ENCODE measurements at regions not wholly inside any gene's neighbourhood (a gene's known extent, or its start where the extent isn't known, plus 50 kb on each side); places are given as distances from the start of the nearest gene placed in this dataset.

DNA sequence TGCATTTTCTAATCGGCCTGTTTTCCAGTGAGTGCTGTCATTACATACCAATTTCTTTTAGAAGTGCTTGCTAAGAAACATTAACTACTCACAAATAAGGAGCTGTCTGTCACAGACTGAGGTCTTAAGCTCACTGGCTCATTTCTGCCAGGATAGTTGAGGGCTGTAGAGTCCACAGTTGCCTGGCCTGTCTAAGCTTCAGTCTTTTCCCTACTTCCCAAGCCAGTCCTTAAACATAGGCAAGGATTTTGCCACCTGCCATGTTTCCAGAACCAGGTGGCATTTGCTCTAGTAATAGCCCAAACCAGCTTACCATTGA is 84.7 kb downstream of the LINC00237 start:
- TF ChIP-seq POLR2AphosphoS5 (IDR thresholded peaks at IDR 0.05; ENCODE audit: low read depth, low read length) = no peak
- no peak for TF ChIP-seq SIN3A (IDR thresholded peaks at IDR 0.05; ENCODE audit: borderline replicate concordance, insufficient read depth, low read depth, low read length)
- no peak for TF ChIP-seq TCF7L2 (IDR thresholded peaks at IDR 0.05; ENCODE audit: low read depth, low read length)
- TF ChIP-seq, protein P1, sequence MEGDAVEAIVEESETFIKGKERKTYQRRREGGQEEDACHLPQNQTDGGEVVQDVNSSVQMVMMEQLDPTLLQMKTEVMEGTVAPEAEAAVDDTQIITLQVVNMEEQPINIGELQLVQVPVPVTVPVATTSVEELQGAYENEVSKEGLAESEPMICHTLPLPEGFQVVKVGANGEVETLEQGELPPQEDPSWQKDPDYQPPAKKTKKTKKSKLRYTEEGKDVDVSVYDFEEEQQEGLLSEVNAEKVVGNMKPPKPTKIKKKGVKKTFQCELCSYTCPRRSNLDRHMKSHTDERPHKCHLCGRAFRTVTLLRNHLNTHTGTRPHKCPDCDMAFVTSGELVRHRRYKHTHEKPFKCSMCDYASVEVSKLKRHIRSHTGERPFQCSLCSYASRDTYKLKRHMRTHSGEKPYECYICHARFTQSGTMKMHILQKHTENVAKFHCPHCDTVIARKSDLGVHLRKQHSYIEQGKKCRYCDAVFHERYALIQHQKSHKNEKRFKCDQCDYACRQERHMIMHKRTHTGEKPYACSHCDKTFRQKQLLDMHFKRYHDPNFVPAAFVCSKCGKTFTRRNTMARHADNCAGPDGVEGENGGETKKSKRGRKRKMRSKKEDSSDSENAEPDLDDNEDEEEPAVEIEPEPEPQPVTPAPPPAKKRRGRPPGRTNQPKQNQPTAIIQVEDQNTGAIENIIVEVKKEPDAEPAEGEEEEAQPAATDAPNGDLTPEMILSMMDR (IDR thresholded peaks at IDR 0.05) = no peak
- TF ChIP-seq, protein P2, sequence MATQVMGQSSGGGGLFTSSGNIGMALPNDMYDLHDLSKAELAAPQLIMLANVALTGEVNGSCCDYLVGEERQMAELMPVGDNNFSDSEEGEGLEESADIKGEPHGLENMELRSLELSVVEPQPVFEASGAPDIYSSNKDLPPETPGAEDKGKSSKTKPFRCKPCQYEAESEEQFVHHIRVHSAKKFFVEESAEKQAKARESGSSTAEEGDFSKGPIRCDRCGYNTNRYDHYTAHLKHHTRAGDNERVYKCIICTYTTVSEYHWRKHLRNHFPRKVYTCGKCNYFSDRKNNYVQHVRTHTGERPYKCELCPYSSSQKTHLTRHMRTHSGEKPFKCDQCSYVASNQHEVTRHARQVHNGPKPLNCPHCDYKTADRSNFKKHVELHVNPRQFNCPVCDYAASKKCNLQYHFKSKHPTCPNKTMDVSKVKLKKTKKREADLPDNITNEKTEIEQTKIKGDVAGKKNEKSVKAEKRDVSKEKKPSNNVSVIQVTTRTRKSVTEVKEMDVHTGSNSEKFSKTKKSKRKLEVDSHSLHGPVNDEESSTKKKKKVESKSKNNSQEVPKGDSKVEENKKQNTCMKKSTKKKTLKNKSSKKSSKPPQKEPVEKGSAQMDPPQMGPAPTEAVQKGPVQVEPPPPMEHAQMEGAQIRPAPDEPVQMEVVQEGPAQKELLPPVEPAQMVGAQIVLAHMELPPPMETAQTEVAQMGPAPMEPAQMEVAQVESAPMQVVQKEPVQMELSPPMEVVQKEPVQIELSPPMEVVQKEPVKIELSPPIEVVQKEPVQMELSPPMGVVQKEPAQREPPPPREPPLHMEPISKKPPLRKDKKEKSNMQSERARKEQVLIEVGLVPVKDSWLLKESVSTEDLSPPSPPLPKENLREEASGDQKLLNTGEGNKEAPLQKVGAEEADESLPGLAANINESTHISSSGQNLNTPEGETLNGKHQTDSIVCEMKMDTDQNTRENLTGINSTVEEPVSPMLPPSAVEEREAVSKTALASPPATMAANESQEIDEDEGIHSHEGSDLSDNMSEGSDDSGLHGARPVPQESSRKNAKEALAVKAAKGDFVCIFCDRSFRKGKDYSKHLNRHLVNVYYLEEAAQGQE (IDR thresholded peaks at IDR 0.05; ENCODE audit: insufficient read depth in 1 of 2, low read depth in 2 of 2, low read length in 1 of 2) = no peak
- no TSS peak for BruUV-seq (replicated peaks)
- in situ Hi-C loops (cut with HindIII; ENCODE audit: low pct_unique_long_range_greater_than_20kb, low sequenced_read_pairs) (no loop called here), intact Hi-C loops (cut with micrococcal nuclease; ENCODE audit: unreplicated experiment) (no loop called here)
- Histone ChIP-seq H3K4me3 (ENCODE audit: low read depth in 2 of 2, low read length in 2 of 2) (no peak overlapping the region), H3K36me3 (ENCODE audit: control insufficient read depth, insufficient read depth, low read length) (no peaks in the 10 kb centered on the region), H3K4me1 (ENCODE audit: control insufficient read depth, insufficient read depth, low read length) (no peaks in the 10 kb centered on the region), H3K27me3 (ENCODE audit: control insufficient read depth, insufficient read depth, low read length) (no peaks in the 10 kb centered on the region), H3K9me3 (ENCODE audit: control insufficient read depth, insufficient read depth, low read depth, low read length) (no peaks in the 10 kb centered on the region), H3K27ac (ENCODE audit: low read length) (no peak overlapping the region)
- ChIA-PET CTCF (no interaction called here), POLR2A (no interaction called here)
- ATAC-seq (no peak), DNase-seq (ENCODE audit: low read depth, low spot score) (no peak)

DNA sequence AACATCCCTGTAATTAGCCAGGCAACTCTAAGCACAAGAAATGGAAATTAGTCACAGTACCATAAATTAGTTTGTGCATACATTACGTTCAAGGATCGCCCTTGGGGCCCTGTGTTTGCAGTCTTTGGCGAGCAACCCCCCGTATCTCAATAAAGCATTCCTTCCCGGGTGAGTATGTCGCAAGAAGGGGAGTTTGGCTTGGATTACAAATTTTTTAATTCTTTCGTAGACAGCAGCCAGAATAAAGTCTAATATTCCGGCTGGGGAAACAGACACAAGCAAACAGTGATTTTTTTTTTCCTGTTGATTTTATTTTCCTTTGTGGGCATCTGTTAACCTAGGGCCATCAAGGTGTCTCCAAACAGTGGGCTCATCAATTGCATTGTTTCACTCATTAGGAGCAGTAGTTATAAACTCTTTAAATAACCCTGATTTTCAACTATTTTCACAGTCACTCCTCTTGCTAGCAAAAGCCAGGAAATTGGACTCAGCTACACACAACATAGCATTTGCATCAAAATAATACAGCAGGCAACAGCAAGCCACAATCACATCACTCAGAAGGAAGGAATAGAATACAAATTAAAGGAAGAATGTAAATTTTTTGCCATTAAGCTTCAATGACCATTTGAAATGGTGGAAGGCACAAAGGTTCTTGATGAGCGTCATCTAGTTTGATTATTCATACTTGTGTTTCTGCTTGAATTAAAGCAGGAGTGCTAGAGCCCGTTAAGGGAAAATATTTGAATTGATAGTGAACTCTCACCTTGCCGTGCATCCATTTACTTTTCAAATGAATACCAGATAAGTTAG is 85.3 kb downstream of the LINC00237 start:
- intact Hi-C loops (cut with micrococcal nuclease; ENCODE audit: unreplicated experiment) (no loop called here), in situ Hi-C loops (cut with HindIII; ENCODE audit: low pct_unique_long_range_greater_than_20kb, low sequenced_read_pairs) (no loop called here)
- ChIA-PET POLR2A (no interaction called here), CTCF (no interaction called here)
- DNase-seq (ENCODE audit: low read depth, low spot score) (no peak), ATAC-seq (no peak)
- no TSS peak for BruUV-seq (replicated peaks)
- Histone ChIP-seq H3K27me3 (ENCODE audit: control insufficient read depth, insufficient read depth, low read length) (no peaks in the 10 kb centered on the region), H3K36me3 (ENCODE audit: control insufficient read depth, insufficient read depth, low read length) (no peaks in the 10 kb centered on the region), H3K27ac (ENCODE audit: low read length) (no peak overlapping the region), H3K9me3 (ENCODE audit: control insufficient read depth, insufficient read depth, low read depth, low read length) (no peaks in the 10 kb centered on the region), H3K4me3 (ENCODE audit: low read depth in 2 of 2, low read length in 2 of 2) (no peak overlapping the region), H3K4me1 (ENCODE audit: control insufficient read depth, insufficient read depth, low read length) (no peaks in the 10 kb centered on the region)
- no peak for TF ChIP-seq TCF7L2 (IDR thresholded peaks at IDR 0.05; ENCODE audit: low read depth, low read length)
- no peak for TF ChIP-seq SIN3A (IDR thresholded peaks at IDR 0.05; ENCODE audit: borderline replicate concordance, insufficient read depth, low read depth, low read length)
- no peak for TF ChIP-seq POLR2AphosphoS5 (IDR thresholded peaks at IDR 0.05; ENCODE audit: low read depth, low read length)
- TF ChIP-seq, protein P1 (IDR thresholded peaks at IDR 0.05) = no peak
- TF ChIP-seq, protein P2 (IDR thresholded peaks at IDR 0.05; ENCODE audit: insufficient read depth in 1 of 2, low read depth in 2 of 2, low read length in 1 of 2) = no peak
